GM12864 (cell line): ENCODE measurements at regions not wholly inside any gene's neighbourhood (a gene's known extent, or its start where the extent isn't known, plus 50 kb on each side); places are given as distances from the start of the nearest gene placed in this dataset.

Source experiments
- DNase-seq: peaks from one replicate; pipeline ENCODE4 v3.0.0-alpha.2; 2011; ENCODE audit warnings: low read depth
- H3K4me3 ChIP-seq: 2 replicates; pipeline ENCODE4 v1.5.1; 2011; ENCODE audit warnings: mild to moderate bottlenecking, low read depth, low read length, control low read depth
- CTCF ChIP-seq: IDR thresholded peaks from 2 replicates; pipeline ENCODE4 v1.5.1; 2011; ENCODE audit warnings: low read depth, mild to moderate bottlenecking, moderate library complexity, low read length, control low read depth, inconsistent platforms; ENCODE audit errors: missing control alignments

- TF ChIP-seq CTCF = no peak
- DNase-seq = no peak
- H3K4me3 ChIP-seq = no peak overlapping the region
Measured at GRCh38 chr4:151530783-151531182, 121.8 kb downstream of the FHIP1A start.

DNA sequence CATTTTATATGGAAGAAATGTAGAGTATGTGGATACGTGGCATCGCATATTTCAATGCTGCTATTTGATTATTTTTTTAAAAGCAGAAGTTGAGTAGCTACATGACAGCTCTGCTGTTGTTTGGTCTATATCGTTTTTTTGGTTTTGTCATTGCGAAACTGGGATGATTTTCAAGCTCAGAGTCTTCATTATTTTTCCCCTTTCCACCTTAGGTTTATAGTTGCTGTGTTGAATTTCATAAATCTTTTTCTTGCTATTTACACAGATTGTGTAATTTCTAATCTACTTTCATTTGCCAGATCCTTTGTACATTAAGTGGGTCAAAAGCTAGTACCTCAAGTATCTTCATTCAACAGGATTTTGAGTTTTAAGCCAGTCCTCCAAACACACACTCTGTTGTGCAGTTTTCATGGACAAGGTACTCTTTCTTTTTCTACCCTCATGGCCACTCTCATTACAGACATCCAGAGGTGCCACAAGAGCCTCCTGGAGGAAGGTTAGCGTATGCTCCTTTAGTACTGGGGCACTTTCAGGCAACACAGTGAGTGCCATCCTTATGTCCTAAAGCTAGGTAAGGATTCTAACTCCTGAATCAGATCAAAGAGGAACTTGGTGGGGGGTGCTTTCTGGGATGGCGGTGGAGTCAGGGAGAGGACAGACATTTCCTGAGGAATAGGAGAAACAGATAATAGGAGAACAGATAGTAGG, 123.2 kb downstream of the FHIP1A start:
- TF ChIP-seq CTCF = no peak
- no peak overlapping the region for H3K4me3 ChIP-seq
- DNase-seq = no peak

- no peak for TF ChIP-seq CTCF
- H3K4me3 ChIP-seq = no peak overlapping the region
- no peak for DNase-seq
Measured at GRCh38 chr4:151534195-151534594, 125.2 kb downstream of the FHIP1A start.

- no peak for TF ChIP-seq CTCF
- H3K4me3 ChIP-seq = no peak overlapping the region
- no peak for DNase-seq
Measured at GRCh38 chr4:151535366-151535765, 126.4 kb downstream of the FHIP1A start.

- no peak for DNase-seq
- TF ChIP-seq CTCF = no peak
- no peak overlapping the region for H3K4me3 ChIP-seq
Measured at GRCh38 chr4:151537687-151538086, 128.7 kb downstream of the FHIP1A start.

GRCh38 chr4:151538963-151539362, 130.0 kb downstream of the FHIP1A start:
- no peak for DNase-seq
- no peak overlapping the region for H3K4me3 ChIP-seq
- no peak for TF ChIP-seq CTCF

- no peak overlapping the region for H3K4me3 ChIP-seq
- DNase-seq = no peak
- no peak for TF ChIP-seq CTCF
Measured at GRCh38 chr4:151540728-151541388, 131.9 kb downstream of the FHIP1A start.
